HUES48 (cell line): ENCODE measurements at regions not wholly inside any gene's neighbourhood (a gene's known extent, or its start where the extent isn't known, plus 50 kb on each side); places are given as distances from the start of the nearest gene placed in this dataset.

Experiments
- H3K27ac ChIP-seq: one replicate; pipeline ENCODE4 v1.7.0; 2013; ENCODE audit warnings: low read depth, low read length, inconsistent platforms
- H3K27me3 ChIP-seq: 2 replicates; pipeline ENCODE4 v1.6.1; 2013; ENCODE audit warnings: mild to moderate bottlenecking, low read length; ENCODE audit not compliant: control insufficient read depth, insufficient read depth
- H3K36me3 ChIP-seq: 2 replicates; pipeline ENCODE4 v1.6.1; 2013; ENCODE audit warnings: low read length; ENCODE audit not compliant: control insufficient read depth, insufficient read depth
- H3K4me1 ChIP-seq: 2 replicates; pipeline ENCODE4 v1.6.1; 2013; ENCODE audit warnings: mild to moderate bottlenecking, low read length; ENCODE audit not compliant: control insufficient read depth, insufficient read depth
- H3K4me3 ChIP-seq: 2 replicates; pipeline ENCODE4 v1.5.1; 2013; ENCODE audit warnings: mild to moderate bottlenecking, low read depth, low read length
- H3K9ac ChIP-seq: 2 replicates; pipeline ENCODE4 v1.6.1; 2013; ENCODE audit warnings: mild to moderate bottlenecking, low read depth, low read length, moderate library complexity
- H3K9me3 ChIP-seq: 2 replicates; pipeline ENCODE4 v1.6.1; 2013; ENCODE audit warnings: low read length; ENCODE audit not compliant: control insufficient read depth, insufficient read depth

DNA sequence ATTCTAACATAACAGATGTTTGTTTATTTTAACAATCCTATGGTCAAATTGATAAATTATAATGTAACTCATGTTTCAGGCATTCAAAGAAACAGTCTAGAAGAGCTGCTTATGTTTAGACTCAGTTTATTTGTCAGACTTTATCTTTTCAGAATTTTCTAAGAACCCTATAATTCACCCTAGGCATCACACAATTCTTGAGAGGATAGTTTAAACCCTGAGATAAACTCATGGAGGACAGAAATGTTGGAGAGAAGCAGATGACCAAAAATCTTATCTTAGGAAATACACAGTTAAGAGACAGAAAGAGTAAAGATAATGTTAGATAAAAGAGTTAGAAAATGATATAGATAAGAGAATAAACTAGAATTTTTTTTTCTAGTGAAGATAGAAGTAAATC, 1185.7 kb upstream of the SLC10A2 start:
- Histone ChIP-seq H3K36me3 (no peaks in the 10 kb centered on the region), H3K9me3 (no peaks in the 10 kb centered on the region), H3K4me3 (no peak overlapping the region), H3K27ac (no peak overlapping the region), H3K27me3 (no peaks in the 10 kb centered on the region), H3K4me1 (peaks cover 28% of the 10 kb centered on the region), H3K9ac (no peak overlapping the region)

DNA sequence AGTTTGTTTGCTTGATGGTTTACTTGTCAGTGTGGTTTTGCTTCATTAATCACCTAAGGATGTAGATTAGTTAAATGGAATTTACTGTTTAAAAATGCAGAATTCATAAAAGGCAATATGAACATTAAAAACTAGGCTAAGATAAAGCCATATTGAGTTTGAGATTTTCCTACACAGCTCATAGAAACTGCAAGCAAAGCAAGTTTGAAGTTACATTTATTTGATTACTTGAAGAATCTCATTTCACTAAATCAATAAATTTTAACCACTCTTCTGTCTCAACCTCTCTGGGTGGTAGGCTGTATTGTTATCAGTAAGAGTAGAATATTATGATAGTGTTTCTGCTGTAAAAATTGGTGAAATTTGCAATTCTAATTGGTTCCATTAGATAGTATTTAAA, 1180.7 kb upstream of the SLC10A2 start:
- Histone ChIP-seq H3K9me3 (no peaks in the 10 kb centered on the region), H3K27me3 (no peaks in the 10 kb centered on the region), H3K27ac (no peak overlapping the region), H3K36me3 (no peaks in the 10 kb centered on the region), H3K4me3 (no peak overlapping the region), H3K4me1 (no peaks in the 10 kb centered on the region), H3K9ac (no peak overlapping the region)

DNA sequence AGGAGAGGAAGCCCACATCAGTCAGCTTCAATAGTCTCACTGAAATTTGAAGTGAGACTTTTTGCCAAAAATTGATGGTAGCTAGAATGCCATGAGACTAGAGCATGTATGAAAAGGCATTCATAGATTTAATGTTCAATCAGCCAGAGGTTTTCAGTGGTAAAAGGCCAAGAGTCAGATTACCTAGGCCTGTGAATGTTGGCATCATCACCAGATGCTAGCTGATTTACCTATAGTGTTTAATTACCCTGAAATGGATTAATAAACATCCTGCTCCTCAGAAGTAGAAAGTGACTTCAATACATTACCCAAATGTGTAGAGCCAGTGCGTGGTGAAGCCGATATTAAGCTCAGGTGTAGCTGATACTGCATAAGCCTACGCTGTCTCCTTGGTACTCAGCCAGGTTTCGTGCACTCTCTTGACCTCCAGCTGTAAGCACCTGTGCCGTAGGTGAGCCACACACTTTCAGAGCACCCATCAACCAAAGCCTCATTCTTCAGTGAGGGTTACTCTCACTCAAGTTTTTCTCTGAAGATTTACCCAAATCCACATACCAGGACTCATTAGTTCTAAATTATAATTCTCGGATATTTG, 1140.3 kb upstream of the SLC10A2 start:
- Histone ChIP-seq H3K4me3 (no peak overlapping the region), H3K27ac (no peak overlapping the region), H3K4me1 (no peaks in the 10 kb centered on the region), H3K9me3 (no peaks in the 10 kb centered on the region), H3K9ac (no peak overlapping the region), H3K36me3 (no peaks in the 10 kb centered on the region), H3K27me3 (no peaks in the 10 kb centered on the region)

DNA sequence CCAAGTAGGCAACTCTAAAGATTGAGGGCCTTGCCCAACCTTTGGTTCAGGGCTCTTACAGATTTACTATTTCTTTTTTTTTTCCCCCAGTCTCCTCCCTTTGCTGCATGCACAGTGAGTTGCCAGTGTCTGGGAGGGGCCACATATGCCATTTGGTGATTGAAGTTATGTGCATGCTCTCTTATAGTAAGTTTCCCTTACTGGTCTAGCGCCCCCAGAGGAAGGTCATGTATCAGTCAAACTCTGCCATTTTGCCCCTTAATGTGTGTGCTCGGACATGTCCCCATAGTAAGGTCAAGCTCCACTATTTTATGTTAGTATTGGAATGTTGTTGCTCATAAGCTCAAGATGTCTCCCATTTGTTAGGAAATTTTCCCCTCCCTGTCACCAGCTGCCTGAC, 1138.0 kb upstream of the SLC10A2 start:
- Histone ChIP-seq H3K4me1 (no peaks in the 10 kb centered on the region), H3K4me3 (no peak overlapping the region)

DNA sequence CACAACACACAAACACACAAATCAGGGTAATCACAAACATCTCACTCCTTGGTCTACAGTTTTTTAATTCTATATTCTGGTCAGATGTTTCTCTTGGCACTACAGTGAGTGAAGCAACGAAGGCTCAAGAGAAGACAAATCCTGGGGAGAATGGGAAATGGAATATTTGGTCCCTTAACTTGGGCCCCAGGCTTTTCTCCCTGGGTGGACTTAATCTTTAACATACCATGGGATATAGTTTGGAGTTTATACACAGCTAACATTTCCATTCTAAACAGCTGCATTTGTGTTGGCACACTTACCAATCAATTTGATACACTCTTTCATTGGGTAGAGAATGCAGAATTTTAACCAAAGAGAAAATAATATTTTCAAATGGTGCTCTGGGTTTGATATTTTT, 1132.6 kb upstream of the SLC10A2 start:
- H3K27me3 ChIP-seq: no peaks in the 10 kb centered on the region
- H3K9me3 ChIP-seq: peaks cover 4% of the 10 kb centered on the region; the same call in 1 of the 2 replicates
- H3K27ac ChIP-seq: no peak overlapping the region
- H3K4me3 ChIP-seq: no peak overlapping the region
- no peak overlapping the region for H3K9ac ChIP-seq
- no peaks in the 10 kb centered on the region for H3K4me1 ChIP-seq
- no peaks in the 10 kb centered on the region for H3K36me3 ChIP-seq

More for the DNA sequence above, 1138.0 kb upstream of the SLC10A2 start:
- Histone ChIP-seq H3K9me3 (no peaks in the 10 kb centered on the region), H3K27me3 (no peaks in the 10 kb centered on the region), H3K36me3 (no peaks in the 10 kb centered on the region), H3K27ac (no peak overlapping the region), H3K9ac (no peak overlapping the region)

DNA sequence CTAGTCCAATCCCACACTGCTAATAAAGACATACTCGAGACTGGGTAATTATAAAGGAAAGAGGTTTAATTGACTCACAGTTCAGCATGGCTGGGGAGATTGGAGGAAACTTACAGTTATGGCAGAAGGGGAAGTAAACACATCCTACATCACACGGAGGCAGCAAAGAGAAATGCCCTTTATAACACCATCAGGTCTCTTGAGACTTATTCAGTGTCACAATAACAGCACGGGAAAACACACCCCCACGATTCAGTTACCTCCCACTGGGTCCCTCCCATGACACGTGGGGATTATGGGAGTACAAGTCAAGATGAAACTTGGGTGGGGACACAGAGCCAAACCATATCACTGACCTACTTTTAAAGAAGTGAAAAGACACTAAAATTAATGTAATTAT, 1130.4 kb upstream of the SLC10A2 start:
- H3K4me3 ChIP-seq: no peak overlapping the region
- H3K4me1 ChIP-seq: no peaks in the 10 kb centered on the region
- no peaks in the 10 kb centered on the region for H3K27me3 ChIP-seq
- no peak overlapping the region for H3K27ac ChIP-seq
- peaks cover 4% of the 10 kb centered on the region; the same call in 1 of the 2 replicates for H3K9me3 ChIP-seq
- H3K36me3 ChIP-seq: no peaks in the 10 kb centered on the region
- H3K9ac ChIP-seq: no peak overlapping the region

DNA sequence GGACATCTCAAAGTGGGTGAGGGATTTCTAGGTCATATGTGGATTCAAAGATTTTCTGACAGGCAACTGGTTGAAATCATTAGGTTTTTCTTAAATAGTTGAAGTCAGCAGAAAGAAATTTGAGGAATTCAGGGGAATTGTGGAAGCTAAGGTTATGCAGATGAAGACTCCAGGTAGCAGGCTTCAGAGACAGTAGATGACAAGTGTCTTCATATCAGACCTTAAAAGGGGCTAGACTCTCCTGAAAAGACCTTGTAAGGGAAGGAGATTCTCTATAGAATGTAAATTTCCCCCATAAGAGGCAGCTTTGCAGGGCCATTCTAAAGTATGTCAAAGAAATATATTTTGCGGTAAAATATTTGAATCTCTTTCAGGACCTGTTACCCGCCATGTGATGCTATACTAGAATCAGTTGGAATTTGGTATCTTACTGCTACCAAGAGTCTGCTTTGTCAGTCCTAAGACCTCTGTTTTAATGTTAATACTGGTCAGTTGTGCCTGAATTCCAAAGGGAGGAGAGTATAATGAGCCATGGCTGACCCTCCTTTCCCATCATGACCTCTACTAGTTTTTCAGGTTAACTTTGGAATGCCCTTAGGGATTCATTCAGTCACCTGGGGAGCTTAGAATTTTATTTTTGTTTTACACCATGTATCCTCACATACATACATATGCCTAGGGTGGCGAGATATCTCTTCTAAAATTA, 1115.5 kb upstream of the SLC10A2 start:
- peaks cover 21% of the 10 kb centered on the region; the same call in 1 of the 2 replicates for H3K4me1 ChIP-seq
- 0 out of 2 replicates have a peak overlapping the region, but pooled peaks have one; percentile 6 for H3K4me3 ChIP-seq
- H3K9me3 ChIP-seq: peaks cover 12% of the 10 kb centered on the region
- peak overlapping the region; percentile 49 for H3K9ac ChIP-seq
- H3K36me3 ChIP-seq: no peaks in the 10 kb centered on the region
- H3K27ac ChIP-seq: peak overlapping the region; percentile 93
- H3K27me3 ChIP-seq: no peaks in the 10 kb centered on the region

DNA sequence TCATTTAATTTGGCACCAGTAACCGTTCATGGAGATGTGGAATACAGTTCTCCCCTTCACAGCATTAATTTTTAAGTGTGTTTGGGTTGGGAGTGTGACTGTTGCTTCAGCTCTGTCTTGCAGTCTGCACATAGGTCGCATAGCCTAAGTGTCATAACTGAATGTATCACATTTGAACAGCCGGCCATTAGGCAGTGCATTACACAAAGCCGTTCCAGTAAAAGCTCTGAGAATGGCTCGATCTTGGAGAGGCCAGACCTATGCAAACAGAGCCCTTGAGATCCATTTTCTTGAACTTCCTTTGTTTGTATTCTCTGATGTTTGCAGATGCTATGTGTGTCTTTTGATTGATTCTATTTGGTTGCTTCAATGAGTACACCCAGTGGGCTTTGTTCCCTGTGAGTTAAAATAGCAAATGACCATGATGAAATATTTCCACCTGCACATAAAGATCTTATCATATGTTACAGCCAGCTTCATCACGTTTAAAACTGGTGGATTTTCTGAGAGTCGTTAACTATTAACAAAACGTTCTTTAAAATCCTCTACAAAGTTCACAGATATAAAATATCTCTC, 1104.9 kb upstream of the SLC10A2 start:
- no peaks in the 10 kb centered on the region for H3K27me3 ChIP-seq
- no peaks in the 10 kb centered on the region for H3K9me3 ChIP-seq
- H3K9ac ChIP-seq: no peak overlapping the region
- no peak overlapping the region for H3K27ac ChIP-seq
- no peaks in the 10 kb centered on the region for H3K36me3 ChIP-seq
- 0 out of 2 replicates have a peak, but pooled peaks cover 4% of the 10 kb centered on the region for H3K4me1 ChIP-seq
- no peak overlapping the region for H3K4me3 ChIP-seq

DNA sequence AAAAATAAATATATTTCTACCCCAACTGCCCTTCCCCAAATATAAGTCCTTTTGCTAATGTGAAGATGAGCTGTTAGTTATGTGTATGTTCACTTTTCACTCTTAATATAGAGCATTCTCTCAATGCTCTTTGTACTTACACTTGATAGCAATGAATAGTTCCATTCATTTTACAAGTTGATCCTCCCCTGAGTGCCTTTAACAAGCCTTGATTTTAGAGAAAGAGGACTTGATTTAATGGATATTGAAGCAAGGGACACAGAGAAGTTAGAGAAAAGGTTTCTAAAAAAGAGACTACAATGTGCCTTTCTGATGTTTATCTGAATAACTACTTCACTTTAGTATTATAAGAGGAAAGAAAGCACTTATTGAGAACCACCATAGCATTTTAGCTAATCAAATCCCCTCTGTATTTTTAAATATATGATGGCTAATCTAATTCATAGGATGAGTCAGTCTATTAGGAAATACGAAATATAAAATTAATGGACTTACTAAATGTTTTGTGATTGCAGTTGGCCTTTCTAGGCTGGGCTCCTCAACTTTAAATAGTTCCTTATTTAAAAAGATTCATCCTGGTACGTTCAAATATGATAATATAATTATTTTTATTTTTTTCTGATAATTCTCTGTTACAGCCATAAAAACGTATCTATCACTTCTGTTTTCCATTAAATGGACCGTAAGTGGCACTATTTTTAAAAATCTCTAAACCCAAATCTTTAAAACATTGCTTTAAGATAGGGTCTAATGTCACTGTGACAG, 1097.8 kb upstream of the SLC10A2 start:
- no peak overlapping the region for H3K9ac ChIP-seq
- no peaks in the 10 kb centered on the region for H3K4me1 ChIP-seq
- no peak overlapping the region for H3K4me3 ChIP-seq
- H3K9me3 ChIP-seq: no peaks in the 10 kb centered on the region
- no peaks in the 10 kb centered on the region for H3K36me3 ChIP-seq
- no peak overlapping the region for H3K27ac ChIP-seq
- H3K27me3 ChIP-seq: no peaks in the 10 kb centered on the region

DNA sequence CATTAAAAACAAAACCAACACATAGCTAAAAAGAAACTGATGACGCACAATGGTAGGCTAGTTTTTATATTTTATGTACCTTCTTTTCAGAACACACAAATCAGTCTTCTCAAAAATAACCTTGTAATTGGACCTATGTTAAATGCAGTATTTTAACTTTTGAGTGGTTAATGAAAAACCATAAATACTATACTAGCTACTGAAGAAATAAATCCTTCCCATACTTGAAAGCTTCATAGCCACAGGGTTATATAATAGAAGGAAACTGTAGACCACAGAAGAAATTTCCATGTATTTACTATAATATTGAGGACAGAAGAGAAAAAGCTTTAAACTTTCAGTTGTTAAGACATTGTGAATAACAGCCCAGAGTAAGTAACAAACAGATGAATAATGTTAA, 1094.3 kb upstream of the SLC10A2 start:
- Histone ChIP-seq H3K27ac (no peak overlapping the region), H3K36me3 (no peaks in the 10 kb centered on the region), H3K27me3 (no peaks in the 10 kb centered on the region), H3K9me3 (no peaks in the 10 kb centered on the region), H3K9ac (no peak overlapping the region), H3K4me1 (no peaks in the 10 kb centered on the region), H3K4me3 (no peak overlapping the region)
